ENCODE measurements at regions not wholly inside any gene's neighbourhood (a gene's known extent, or its start where the extent isn't known, plus 50 kb on each side); places are given as distances from the start of the nearest gene placed in this dataset.

GRCh38 chr7:106773721-106774120 lies 91.4 kb upstream of the PIK3CG start:
- no peak for ATAC-seq
- ChIA-PET CTCF (no interaction called here), POLR2A (interaction anchor here (2.0 kb wide), 1 partner anchor 17 kb away, joined by 6 read pairs; no protein-coding TSS in a partner anchor), RAD21 (ENCODE audit: low non-redundant PET in 1 of 2, low total read pairs in 2 of 2, uncharacterized antibody in 2 of 2, unreplicated experiment in 2 of 2) (no interaction called here)
- Histone ChIP-seq H3K9ac (ENCODE audit: low read length) (peak overlapping the region; percentile 63), H3K9me3 (ENCODE audit: control insufficient read depth in 1 of 2, insufficient read depth in 1 of 2, low read depth in 1 of 2, low read length in 2 of 2) (no peaks in the 10 kb centered on the region), H3K27me3 (ENCODE audit: insufficient read depth, low read length) (no peaks in the 10 kb centered on the region), H3K27ac (ENCODE audit: low read depth, low read length) (peak overlapping the region; percentile 87; the same call in 1 of the 2 replicates), H2AFZ (ENCODE audit: low read depth, low read length, poor library complexity, severe bottlenecking) (no peak overlapping the region), H3K79me2 (ENCODE audit: insufficient read depth, low read length) (no peaks in the 10 kb centered on the region), H3K4me3 (replicated peaks in 1 of 2; ENCODE audit: low read depth in 1 of 2, low read length in 2 of 2) (no peak overlapping the region), H3K9me2 (ENCODE audit: insufficient read depth) (no peaks in the 10 kb centered on the region), H3K36me3 (ENCODE audit: control insufficient read depth in 1 of 2, insufficient read depth in 2 of 2, low read length in 2 of 2) (no peaks in the 10 kb centered on the region), H3K4me1 (ENCODE audit: control insufficient read depth in 1 of 2, insufficient read depth in 2 of 2, low read length in 2 of 2) (peaks cover 56 to 94% of the 10 kb centered on the region in 2 experiments), H3K4me2 (ENCODE audit: low read length) (peak overlapping the region; percentile 80), H4K20me1 (ENCODE audit: insufficient read depth) (no peaks in the 10 kb centered on the region)
- no TSS peak for BruUV-seq (replicated peaks)
- TF ChIP-seq EZH2 (IDR thresholded peaks at IDR 0.05) (no peak), TCF7L2 (IDR thresholded peaks at IDR 0.05; ENCODE audit: borderline replicate concordance, extremely low read depth, insufficient read depth, insufficient read length) (no peak), RAD21 (IDR thresholded peaks at IDR 0.05; ENCODE audit: low read depth) (no peak), CEBPB (IDR thresholded peaks at IDR 0.05; ENCODE audit: low read depth) (no peak), POLR2AphosphoS5 (IDR thresholded peaks at IDR 0.05; ENCODE audit: low read depth, low read length) (no peak), FOSL1 (IDR thresholded peaks at IDR 0.05; ENCODE audit: low read depth) (no peak)
- TF ChIP-seq, protein P1, sequence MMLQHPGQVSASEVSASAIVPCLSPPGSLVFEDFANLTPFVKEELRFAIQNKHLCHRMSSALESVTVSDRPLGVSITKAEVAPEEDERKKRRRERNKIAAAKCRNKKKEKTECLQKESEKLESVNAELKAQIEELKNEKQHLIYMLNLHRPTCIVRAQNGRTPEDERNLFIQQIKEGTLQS (IDR thresholded peaks at IDR 0.05): no peak
- TF ChIP-seq, protein P2, sequence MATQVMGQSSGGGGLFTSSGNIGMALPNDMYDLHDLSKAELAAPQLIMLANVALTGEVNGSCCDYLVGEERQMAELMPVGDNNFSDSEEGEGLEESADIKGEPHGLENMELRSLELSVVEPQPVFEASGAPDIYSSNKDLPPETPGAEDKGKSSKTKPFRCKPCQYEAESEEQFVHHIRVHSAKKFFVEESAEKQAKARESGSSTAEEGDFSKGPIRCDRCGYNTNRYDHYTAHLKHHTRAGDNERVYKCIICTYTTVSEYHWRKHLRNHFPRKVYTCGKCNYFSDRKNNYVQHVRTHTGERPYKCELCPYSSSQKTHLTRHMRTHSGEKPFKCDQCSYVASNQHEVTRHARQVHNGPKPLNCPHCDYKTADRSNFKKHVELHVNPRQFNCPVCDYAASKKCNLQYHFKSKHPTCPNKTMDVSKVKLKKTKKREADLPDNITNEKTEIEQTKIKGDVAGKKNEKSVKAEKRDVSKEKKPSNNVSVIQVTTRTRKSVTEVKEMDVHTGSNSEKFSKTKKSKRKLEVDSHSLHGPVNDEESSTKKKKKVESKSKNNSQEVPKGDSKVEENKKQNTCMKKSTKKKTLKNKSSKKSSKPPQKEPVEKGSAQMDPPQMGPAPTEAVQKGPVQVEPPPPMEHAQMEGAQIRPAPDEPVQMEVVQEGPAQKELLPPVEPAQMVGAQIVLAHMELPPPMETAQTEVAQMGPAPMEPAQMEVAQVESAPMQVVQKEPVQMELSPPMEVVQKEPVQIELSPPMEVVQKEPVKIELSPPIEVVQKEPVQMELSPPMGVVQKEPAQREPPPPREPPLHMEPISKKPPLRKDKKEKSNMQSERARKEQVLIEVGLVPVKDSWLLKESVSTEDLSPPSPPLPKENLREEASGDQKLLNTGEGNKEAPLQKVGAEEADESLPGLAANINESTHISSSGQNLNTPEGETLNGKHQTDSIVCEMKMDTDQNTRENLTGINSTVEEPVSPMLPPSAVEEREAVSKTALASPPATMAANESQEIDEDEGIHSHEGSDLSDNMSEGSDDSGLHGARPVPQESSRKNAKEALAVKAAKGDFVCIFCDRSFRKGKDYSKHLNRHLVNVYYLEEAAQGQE (IDR thresholded peaks at IDR 0.05; ENCODE audit: low read depth): no peak
- intact Hi-C loops (cut with micrococcal nuclease): loop anchor here (2.0 kb wide), 2 partner anchors 55 to 113 kb away; partner anchors contain the start of gene CCDC71L
- no peak for DNase-seq (ENCODE audit: low read depth, low spot score)
